CD4-positive, alpha-beta T cell treated with Interleukin-12 subunit alpha and Interleukin-12 subunit beta, for 1 hour (primary cell): ENCODE measurements at regions not wholly inside any gene's neighbourhood (a gene's known extent, or its start where the extent isn't known, plus 50 kb on each side); places are given as distances from the start of the nearest gene placed in this dataset.
"Not testable (repeated sequence)": the region's sequence is repeated elsewhere in the genome, so short reads cannot be mapped to it uniquely, and the experiment has no call there.

Experiments
- DNase-seq: peaks from one replicate; pipeline ENCODE4 v3.0.0-alpha.2; 2020

DNA sequence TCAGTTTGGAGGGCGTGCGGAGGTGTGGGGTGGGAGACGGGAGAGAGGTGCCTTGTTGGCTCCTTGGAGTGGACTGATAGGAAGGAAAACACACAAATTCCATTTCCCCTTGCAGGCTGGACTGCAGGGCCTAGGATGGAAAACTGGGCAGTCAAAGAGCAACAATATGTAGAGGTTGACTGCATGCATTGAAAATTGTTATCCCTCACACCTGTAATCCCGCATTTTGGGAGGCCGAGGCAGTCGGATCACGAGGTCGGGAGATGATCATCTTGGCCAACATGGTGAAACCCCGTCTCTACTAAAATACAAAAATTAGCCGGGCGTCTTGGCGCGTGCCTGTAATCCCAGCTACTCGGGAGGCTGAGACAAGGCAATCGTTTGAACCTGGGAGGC is 128.2 kb downstream of the PPIAL4G start:
- no peak for DNase-seq

DNA sequence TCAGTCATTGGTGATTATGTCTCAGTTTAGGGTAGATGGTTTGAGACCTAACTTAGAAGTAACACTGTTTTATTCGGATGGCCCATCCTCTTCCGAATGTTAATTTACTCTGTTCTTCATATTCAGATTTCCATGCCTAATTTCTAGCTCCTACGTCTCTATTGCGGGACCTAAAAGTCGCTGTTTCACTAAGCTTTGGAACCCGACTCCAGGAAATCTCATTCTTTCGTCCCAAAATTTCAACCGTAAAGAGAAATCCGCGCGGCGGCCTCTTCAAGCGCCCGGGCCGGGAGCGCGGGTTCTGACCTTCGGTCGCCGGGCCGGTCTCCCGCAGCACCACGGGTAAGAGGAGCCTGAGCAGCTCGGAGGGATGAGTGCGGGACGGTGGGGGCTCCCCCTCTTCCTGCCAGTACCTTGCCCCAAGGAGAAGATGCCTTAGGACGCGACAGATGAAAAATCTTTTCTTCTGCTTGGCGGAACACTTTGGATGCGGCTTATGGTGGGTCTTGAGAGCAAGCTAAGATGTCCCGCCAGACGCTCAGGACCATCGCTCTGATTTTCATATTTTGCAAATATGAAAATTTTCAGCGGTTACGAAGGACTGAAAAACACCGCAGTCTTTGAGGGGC is 128.7 kb downstream of the PPIAL4G start:
- no peak for DNase-seq

DNA sequence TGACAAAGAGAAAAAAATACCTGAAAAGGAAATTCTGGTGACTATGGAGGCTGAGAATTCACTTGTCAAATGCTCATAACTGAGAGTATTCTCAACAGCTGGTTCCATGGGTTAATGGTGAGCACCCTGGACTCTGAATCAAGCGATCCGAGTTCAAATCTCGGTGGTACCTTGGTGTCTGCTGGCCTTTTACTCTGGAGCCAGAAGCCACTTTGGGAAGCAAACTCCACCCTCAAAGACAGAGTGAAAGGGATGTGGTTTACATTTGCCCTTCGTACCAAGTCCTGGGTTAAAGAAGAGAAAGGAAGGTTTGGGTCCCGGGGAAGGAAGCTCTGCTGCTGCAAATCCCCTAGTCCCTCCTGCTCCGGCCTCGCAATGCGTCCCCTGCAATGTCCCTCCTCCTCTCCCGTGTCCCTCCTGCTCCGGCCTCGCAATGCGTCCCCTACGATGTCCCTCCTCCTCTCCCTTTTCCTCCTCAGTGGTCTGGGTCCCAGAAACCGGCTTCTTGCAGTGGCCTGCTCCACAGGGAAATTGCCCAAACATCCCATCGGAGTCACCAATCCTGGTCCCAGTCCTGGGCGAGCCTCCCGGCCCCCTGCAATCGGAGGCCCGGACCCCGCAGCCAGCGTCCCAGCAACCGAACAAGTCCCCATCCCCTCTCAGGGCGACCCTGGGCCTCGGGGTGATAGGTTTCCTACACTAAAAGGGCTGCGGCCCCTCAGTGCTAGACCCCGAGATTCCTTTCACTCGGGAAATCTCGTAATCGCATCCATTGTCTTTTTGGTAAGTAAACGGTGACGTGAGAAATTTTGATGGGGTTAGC is 129.4 kb downstream of the PPIAL4G start:
- DNase-seq: peak; percentile 9

DNA sequence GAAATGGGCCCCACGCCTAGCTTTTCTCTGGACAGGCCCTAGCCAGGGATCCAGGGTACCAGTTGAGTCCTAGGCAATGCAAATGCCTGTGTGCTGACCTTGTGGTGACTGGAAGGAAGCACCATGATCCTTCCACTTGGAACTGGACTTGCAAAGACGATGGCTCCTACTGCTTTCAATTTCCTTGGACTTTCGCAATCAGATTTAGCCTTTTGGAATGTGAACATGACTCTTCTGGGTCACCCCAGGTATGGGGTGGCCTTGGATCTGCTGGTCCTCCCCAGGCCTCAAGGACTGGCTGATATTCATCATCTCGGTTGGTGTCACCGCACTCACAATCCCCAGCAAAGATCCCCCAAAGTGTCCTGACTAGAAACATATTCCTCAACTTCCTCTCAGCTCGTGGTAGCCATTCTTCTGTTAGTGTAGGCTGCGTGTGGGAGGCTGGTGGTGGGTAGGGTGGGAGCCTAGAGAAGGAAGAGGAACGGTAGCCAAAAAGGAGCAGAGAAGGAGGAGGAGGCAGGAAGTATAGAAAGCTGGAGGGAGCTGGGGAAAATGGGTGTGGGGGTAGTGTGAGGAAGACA is 130.5 kb downstream of the PPIAL4G start:
- DNase-seq: no peak

DNA sequence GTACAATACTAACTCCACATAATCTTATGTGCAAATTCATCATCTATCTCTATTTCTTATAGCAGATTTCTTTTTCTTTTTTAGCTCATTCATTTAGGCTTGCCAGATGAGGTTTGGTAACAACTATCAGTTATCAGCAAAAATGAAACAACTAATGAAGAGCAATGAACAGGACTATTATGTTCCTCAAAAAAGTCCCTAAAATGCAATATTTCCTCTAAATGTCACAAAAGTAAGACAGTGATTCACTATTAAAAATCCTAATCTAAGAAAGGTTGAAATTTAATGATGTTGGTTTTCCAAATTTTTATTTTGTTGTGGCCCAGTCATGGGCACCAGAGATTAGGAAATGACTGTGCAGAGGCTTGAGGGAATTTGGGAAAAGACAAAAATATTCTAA is 135.3 kb downstream of the PPIAL4G start:
- DNase-seq: no peak

DNA sequence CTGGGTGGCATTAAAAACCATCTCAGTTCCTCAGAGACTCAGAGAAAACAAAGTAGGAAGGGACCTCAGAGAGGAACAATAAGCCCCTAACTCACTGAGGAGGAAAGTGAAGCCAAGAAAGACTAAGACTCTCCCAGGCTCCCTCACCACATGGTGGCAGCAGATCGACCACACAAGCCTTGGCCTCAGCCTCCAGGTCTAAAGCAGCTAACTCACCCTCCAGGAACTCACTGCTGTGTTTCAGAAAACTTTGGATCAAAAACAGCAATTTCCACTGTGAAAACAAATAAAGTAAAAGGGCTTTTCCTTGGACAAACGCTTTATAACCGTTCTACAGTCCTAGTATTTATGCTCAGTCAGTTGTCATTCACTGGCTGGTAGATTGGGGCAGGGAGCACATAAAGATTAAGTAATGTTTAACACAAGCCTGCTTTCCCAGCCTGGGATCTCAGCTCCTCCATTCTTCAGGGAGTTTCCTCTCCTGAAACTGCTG is 137.4 kb downstream of the PPIAL4G start:
- DNase-seq: peak; percentile 46

DNA sequence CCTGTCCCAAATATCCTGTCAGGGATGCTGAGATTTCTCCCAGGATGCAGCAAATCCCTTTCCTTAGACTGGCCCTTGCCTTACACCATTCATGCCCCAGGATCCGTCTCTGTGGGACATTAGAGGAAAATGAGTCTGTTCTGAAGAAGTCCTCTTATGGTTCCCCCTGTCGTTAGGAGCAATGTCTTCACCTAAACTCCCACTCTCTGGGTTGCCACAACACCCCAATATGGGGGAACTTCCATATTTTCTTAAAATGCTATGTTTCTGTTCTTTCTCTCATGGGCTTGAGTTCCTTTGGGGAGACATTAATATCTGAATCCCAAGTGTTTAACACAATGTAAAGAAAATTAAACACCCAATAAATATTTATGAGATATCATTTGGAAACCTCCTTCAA is 138.5 kb downstream of the PPIAL4G start:
- DNase-seq: not testable (repeated sequence)

DNA sequence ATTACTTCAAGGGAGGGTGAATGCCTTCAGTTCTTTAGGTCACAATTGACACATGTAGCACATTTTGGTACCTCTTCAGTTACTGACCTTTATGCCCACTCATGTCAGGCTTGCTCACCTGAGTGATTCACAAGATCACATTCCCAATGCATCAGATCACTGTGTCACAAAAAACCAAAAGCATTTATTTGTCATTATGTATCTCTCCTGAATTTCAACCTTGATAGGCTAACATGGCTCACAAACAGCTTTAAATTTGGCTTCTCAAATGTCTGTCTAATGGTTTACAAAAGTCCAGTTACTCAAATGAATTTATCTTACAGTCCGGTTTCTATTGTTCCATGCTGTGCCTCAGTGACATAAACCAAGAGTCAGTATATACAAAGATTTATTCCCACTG is 141.4 kb downstream of the PPIAL4G start:
- DNase-seq: not testable (repeated sequence)

DNA sequence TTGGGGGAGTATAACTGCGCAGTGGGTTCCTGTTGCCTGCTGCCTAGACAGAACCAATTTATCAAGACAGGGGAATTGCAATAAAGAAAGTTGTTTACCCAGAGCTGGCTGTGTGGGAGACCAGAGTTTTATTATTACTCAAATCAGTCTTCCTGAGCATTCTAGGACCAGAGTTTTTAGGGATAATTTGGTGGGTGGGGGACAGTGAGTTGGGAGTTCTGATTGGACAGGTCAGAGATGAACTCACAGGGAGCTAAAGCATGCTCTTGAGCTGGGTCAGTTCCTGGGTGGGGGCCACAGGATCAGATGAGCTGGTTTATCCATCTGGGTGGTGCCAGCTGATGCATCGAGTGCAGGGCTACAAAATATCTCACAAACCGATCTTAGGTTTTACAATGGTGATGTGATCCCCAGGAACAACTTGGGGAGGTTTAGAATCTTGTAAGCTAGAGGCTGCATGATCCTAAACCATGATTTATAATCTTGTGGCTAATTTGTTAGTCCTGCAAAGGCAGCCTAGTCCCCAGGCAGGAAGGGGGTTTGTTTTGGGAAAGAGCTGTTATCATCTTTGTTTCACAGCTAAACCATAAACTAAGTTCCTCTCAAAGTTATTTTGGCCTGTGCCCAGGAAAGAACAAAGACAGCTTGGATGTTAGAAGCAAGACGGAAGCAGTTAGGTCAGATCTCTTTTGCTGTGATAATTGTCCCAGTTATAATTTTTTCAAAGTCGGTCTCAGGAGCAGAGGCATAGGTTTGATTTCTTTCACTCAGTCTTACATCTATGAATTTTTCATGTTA is 146.8 kb downstream of the PPIAL4G start:
- not testable (repeated sequence) for DNase-seq

DNA sequence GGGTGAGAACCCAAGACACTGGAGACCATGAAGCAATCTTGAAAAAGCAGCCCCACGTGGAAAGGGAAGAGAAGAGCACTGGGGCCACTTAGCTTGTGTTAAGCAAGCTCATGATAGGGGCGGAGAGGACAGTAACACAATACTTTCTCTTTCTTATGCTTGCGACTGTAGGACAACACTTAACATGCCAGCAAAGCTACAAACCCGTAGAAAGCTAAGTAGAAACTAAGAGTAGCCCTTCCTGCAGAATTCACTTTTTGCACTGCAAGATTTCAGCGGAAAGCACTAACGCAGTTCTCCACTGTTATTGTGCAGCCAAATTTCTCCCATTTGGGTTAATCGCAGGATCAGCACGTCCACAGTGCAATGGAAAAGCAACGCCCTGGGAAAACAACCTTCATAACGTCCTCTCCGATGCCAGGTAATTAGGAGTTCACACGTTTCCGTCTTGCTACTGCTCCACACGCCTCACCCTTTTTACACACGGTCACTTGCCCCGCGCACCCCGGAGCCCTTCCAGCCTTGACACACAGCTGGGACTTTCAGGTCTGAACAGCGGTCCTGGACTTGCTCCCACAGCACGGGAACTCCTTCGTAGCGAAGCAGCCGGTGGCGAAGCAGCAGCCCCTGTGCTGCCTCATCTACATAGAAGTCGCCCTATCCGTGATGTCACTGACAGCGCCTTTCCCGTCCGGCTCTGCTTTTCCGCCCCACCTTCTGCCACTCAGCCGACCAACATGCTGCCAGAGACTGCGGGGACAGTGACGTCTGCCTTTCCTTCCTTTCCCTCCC is 148.6 kb downstream of the PPIAL4G start:
- DNase-seq: peak; percentile 83

DNA sequence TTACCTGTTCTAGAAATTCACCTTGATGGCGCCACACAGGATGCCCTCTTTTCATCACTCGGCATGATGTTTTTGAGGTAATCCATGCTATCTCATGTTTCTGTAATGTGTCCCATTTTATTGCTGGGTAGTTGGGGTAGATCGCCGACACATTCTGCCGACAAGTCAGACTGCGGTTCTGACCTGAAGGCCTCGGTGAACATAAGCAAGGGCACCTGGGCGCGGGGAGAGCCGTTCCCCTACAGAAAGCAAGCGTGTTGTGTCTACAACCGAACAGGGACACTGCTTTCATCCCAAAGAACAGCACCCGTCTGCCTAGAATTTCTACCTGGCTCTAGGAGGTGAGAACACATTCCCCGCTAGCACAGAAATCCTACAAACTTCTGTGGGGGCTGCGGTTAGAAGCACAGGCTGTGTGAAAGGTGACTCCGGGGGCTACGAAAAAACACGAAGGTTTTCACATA is 149.2 kb downstream of the PPIAL4G start:
- no peak for DNase-seq

DNA sequence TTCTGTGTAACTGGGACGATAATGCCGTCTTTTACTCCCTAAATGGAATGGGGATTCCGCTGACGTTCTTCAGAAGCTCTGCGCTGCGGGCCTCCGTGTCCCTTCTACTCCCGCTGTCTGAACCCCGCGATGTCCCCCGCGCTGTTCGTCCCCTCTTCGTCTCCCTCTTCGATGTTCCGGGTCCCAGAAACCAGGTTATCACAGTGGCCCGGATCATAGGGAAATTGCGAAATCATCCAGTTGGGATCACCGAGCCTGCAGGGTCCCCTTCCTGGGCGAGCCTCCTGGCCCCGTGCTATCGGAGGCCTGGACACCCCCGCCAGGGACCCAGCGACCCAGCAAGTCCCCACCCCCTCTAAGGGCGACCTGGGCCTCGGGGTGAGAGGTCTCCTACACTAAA is 154.2 kb downstream of the PPIAL4G start:
- DNase-seq: no peak

DNA sequence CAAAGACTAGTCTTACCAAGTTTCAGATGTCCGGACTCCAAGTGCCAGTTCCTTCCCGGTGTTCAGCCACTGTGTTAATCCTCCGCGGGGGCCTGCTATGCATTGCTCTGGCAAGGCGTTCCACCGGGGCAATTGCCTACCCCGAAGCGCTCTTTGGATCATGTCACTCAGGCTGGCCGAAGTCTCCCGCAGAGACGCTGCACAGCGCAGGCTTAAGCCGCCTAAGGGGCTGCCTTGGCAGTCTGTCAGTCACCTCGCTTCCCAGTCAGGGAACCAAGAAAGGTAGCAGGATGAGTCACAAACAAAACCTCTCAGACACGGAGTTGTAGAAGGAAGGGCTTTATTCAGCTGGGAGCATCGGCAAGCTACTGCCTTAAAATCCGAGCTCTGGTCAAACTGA is 158.1 kb downstream of the PPIAL4G start:
- DNase-seq: not testable (repeated sequence)

DNA sequence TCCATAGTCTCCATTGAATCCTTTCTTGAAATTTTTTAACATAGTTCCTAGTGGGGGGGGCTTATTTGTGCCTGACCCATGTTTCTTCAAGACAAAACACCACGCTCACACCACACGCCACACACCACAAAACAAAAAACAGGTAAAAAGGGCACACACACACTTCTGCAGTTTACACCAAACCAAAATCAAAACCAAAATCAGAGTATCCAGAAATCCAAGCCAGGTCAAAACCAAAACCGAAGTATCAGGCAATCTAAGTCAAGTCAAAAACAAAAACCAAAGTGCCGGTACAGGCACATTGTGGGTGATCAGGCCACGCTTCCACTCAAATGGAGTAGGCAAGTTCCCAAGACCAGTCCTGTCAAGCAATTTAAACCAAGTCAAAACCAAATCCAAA is 158.6 kb downstream of the PPIAL4G start:
- not testable (repeated sequence) for DNase-seq

DNA sequence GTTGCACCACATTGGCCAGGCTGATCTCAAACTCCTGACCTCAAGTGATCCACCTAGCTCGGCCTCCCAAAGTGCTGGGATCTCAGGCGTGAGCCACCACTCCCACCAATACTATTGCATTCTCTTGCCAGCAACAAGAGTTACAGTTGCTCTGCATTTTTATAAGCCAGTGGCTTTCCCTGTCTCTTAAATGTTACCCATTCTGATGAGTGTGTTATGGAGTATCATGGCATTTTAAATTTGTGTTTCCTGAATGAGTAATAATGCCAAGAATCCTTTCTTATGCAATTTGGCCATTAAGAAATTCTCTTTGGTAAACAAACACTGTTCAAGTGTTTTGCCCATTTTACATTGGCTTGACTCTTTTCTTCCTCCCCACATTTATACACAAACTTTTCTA is 163.0 kb downstream of the PPIAL4G start:
- not testable (repeated sequence) for DNase-seq

DNA sequence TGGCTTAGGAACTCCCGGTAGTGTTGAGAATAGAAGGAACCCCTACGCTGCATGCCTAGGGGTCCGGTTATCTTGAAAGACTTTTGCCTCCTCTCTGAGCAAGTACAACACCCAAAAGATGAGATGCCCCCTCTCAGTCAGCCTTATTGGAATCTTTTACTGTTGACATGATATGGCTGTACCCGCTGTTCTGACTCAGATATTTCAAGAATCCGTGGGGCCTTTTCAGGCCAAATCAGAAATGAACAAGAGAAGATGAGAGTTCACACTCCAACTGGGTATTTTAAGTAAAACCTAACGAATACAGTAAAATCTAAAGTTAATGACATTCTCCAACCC is 164.2 kb downstream of the PPIAL4G start:
- no peak for DNase-seq

DNA sequence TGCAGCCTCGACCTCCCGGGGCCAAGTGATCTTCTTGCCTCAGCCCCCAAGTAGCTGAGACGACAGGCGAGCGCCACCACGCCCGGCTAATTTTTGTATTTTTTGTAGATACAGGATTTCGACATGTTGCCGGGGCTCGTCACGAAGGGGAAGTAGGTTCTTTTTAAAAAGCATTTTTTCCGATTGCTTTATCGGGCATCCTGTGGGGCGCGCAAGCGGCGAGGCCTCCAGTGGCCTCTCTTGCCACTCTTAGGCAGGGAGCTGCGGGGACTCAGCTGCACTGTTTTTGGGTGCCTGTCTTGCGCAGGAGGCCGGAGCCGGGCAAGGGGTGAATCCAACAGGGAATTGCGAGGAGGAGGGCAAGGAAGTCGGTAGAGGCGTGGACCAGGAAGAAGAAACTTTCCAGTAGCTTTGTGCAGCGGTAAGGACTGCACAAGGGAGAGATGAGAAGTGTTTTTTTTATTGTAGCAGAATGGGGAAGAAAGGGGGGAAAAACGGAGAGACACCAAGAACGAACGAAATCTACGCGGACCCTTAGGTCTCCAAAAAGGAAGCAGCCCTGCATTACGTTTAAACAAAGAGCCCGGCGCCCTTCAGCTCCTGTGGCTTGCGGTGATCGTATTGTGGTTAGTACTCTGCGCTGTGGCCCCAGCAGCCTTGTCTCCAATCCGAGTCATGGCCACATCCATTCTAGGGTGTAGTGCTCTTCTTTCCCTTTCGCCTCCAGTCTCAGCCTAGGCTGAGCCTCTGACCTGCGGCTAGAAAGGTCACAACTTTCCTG is 164.8 kb downstream of the PPIAL4G start:
- DNase-seq: peak; percentile 66

DNA sequence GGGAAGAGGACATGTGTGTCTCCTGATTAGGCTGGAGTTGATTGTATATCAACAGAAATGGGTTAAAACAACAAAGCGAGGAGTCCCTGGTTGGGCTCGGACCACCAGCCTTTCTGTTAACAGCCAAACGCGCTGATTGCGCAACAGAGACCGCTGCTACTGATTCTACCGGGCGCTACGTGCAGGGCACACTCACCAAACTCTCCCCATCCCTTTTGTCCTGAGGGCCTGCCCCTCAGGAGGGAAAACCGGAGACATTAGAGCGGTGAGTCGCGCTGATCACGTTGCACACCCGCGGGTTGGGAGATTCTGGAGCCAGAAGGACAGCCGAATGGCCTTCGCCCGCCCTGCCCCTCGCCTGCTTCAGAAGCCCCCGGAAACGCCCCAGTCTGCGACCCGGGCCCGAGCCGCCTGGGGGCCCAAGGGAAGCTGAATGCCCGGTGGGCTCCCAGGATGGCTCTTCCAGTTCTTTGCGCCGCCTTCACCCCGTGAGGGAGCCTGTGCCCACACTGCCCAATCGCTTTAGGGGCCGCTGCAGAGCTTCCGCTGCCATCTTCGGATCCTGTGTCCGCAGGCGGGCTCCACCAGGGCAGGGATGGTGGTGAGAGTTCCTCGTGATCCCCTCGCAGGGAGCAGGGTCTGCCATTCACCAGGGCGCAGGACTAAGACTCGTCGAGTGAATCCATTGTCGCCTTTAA is 165.4 kb upstream of the NBPF11 start:
- no peak for DNase-seq

DNA sequence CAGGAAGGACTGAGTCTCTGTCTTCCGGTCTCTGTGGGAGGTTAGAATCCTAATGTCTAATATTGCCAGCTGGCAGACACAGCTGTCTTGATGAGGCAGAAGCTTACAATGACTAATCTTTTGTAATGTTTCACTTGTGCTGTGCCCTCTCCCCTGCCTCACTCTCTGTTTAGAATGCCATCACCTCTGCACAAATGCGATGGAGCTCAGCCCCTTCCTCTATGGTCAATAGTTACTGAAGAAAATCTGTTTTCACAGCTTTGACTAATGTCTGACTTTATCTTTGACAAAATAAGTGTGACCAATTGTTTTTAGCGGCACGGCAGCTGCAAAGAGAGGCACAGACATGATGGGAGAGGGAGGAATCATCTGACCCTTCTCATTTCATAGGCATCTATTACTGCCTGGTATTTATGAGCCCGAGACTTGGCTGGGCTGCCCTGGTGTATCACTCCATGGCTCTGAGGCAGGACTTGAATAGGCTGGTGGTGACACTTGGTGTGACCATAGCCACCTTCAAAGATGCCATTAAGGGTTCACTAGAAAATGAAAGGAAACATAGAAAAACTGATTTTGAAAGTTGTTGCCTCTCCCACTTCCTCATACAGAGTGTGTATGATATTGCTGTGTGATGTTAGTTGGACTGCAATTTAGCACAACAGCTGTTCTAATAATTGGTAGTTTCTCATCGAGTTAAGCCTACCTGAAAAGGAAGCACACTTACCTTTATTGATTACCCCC is 163.2 kb upstream of the NBPF11 start:
- DNase-seq: no peak

DNA sequence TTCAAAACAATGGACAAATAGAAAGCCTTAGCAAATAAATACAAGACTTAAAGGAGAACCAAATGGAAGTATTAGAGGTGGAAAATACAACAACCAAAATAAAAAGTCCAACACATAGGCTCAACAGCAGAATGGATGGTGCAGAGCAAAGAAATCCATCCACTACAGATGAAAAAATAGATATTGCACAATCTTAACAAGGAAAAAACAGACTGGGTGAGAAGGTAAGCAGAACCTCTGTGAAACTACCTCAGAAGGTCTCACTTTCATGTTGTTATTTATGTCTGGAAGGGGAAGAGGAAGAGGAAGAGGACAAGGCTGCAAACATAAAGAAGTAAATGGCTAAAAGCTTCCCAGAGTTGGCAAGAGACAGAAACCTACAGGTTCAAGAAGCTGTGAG is 158.7 kb upstream of the NBPF11 start:
- DNase-seq: no peak
